Gastrocnemius medialis (tissue), 4 donors: ENCODE measurements at regions not wholly inside any gene's neighbourhood (a gene's known extent, or its start where the extent isn't known, plus 50 kb on each side); places are given as distances from the start of the nearest gene placed in this dataset.

Source experiments
- CTCF ChIP-seq, 5 experiments: fragments of 450-650 bp in 3 of 5; fragments of 200-600 bp in 2 of 5; sonication (generic) in 2 of 5; IDR thresholded peaks in 4 of 5; conservative IDR thresholded peaks in 1 of 5; 1 replicate in 4 of 5; 2 replicates in 1 of 5; pipeline ENCODE4 v1.5.1; 2016 to 2019; ENCODE audit warnings: antibody characterized with exemption in 5 of 5, mild to moderate bottlenecking in 3 of 5, moderate library complexity in 3 of 5
- POLR2A ChIP-seq, 2 donors: fragments of 450-650 bp; IDR thresholded peaks; one replicate each; pipeline ENCODE4 v1.6.1; 2017; ENCODE audit warnings: antibody characterized with exemption in 2 of 2, mild to moderate bottlenecking in 2 of 2, moderate library complexity in 2 of 2

- no peak for TF ChIP-seq CTCF (IDR thresholded peaks at IDR 0.05 in 4 of 5, conservative IDR thresholded peaks at IDR 0.05 in 1 of 5)
- TF ChIP-seq POLR2A (IDR thresholded peaks at IDR 0.05) = no peak
These were observed 291.7 kb downstream of the MEX3B start for GRCh38 chr15:81754078-81754477.
